ENCODE measurements at regions not wholly inside any gene's neighbourhood (a gene's known extent, or its start where the extent isn't known, plus 50 kb on each side); places are given as distances from the start of the nearest gene placed in this dataset.

- TF ChIP-seq CTCF (IDR thresholded peaks at IDR 0.05), result no peak
- no peak for TF ChIP-seq POLR2A (IDR thresholded peaks at IDR 0.05)
Observed at GRCh38 chr5:135100431-135100830, 66.4 kb upstream of the PITX1 start.

Data from esophagus squamous epithelium (tissue), 4 donors.